SK-N-SH treated with all-trans-retinoic acid at 6 μM for 48 hours (cell line): ENCODE measurements at regions not wholly inside any gene's neighbourhood (a gene's known extent, or its start where the extent isn't known, plus 50 kb on each side); places are given as distances from the start of the nearest gene placed in this dataset.

Experiments
- ARNTL ChIP-seq: fragments of 450-650 bp; formaldehyde crosslinking; IDR thresholded peaks from 2 replicates; pipeline ENCODE4 v1.5.0; 2020; ENCODE audit warnings: low read depth, mild to moderate bottlenecking, moderate library complexity, borderline replicate concordance
- BACH2 ChIP-seq: fragments of 250-450 bp; sonication (Bioruptor Pico); IDR thresholded peaks from 2 replicates; pipeline ENCODE4 v1.9.0; 2021; ENCODE audit warnings: mild to moderate bottlenecking, borderline replicate concordance
- GLIS3 ChIP-seq: fragments of 250-450 bp; sonication (Bioruptor Pico); IDR thresholded peaks from 2 replicates; pipeline ENCODE4 v1.5.0; 2020; ENCODE audit warnings: mild to moderate bottlenecking, moderate library complexity
- ISL1 ChIP-seq: fragments of 250-450 bp; sonication (Bioruptor Pico); IDR thresholded peaks from 2 replicates; pipeline ENCODE4 v2.1.2; 2022; ENCODE audit warnings: mild to moderate bottlenecking, moderate library complexity
- OSR1 ChIP-seq: fragments of 250-450 bp; sonication (Bioruptor Pico); IDR thresholded peaks from 2 replicates; pipeline ENCODE4 v1.8.0; 2022; ENCODE audit warnings: moderate library complexity, mild to moderate bottlenecking, inconsistent platforms
- PPARA ChIP-seq: fragments of 250-450 bp; sonication (Bioruptor Pico); IDR thresholded peaks from 2 replicates; pipeline ENCODE4 v1.5.0; 2020; ENCODE audit warnings: mild to moderate bottlenecking, borderline replicate concordance
- RARB ChIP-seq: fragments of 250-450 bp; sonication (Bioruptor Pico); IDR thresholded peaks from 2 replicates; pipeline ENCODE4 v1.8.0; 2021; ENCODE audit warnings: mild to moderate bottlenecking, moderate library complexity
- SNAI2 ChIP-seq: fragments of 250-450 bp; sonication (Bioruptor Pico); IDR thresholded peaks from 2 replicates; pipeline ENCODE4 v1.5.0; 2020; ENCODE audit warnings: mild to moderate bottlenecking, moderate library complexity
- ZFP3 ChIP-seq: fragments of 250-450 bp; sonication (Bioruptor Pico); IDR thresholded peaks from 2 replicates; pipeline ENCODE4 v1.5.0; 2020; ENCODE audit warnings: mild to moderate bottlenecking, moderate library complexity
- ZNF8 ChIP-seq: fragments of 450-650 bp; formaldehyde crosslinking; IDR thresholded peaks from 2 replicates; pipeline ENCODE4 v1.5.0; 2020; ENCODE audit warnings: mild to moderate bottlenecking, moderate library complexity
- TF ChIP-seq, protein P1 (sequence below): fragments of 250-450 bp; sonication (Bioruptor Pico); IDR thresholded peaks from 2 replicates; pipeline ENCODE4 v1.8.0; 2020; ENCODE audit warnings: mild to moderate bottlenecking, moderate library complexity, borderline replicate concordance
- TF ChIP-seq, protein P2 (sequence below): fragments of 250-450 bp; sonication (Bioruptor Pico); IDR thresholded peaks from 2 replicates; pipeline ENCODE4 v1.5.1; 2020; ENCODE audit warnings: low read depth, mild to moderate bottlenecking, moderate library complexity

DNA sequence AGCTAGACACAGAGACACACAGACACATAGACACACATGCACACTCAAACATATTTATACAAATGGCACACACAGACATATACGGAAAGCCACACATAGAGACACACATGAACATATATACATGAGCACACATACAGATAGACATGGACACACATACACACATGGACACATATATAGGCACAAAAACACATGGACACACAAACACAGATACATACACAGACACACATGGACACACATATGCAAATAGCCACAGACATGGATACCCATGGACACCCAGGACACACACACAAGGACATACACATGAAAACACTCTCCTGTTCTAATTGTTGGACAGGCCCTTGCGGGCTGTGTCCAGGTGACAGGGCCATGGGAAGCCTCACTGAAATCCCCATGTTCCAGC is 160.1 kb downstream of the IRS1 start:
- TF ChIP-seq ZFP3 (CRISPR knock-in tag): no peak
- TF ChIP-seq PPARA (CRISPR knock-in tag): no peak
- TF ChIP-seq, protein P1, sequence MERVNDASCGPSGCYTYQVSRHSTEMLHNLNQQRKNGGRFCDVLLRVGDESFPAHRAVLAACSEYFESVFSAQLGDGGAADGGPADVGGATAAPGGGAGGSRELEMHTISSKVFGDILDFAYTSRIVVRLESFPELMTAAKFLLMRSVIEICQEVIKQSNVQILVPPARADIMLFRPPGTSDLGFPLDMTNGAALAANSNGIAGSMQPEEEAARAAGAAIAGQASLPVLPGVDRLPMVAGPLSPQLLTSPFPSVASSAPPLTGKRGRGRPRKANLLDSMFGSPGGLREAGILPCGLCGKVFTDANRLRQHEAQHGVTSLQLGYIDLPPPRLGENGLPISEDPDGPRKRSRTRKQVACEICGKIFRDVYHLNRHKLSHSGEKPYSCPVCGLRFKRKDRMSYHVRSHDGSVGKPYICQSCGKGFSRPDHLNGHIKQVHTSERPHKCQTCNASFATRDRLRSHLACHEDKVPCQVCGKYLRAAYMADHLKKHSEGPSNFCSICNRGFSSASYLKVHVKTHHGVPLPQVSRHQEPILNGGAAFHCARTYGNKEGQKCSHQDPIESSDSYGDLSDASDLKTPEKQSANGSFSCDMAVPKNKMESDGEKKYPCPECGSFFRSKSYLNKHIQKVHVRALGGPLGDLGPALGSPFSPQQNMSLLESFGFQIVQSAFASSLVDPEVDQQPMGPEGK (CRISPR knock-in tag): no peak
- no peak for TF ChIP-seq ISL1 (CRISPR knock-in tag)
- no peak for TF ChIP-seq ZNF8 (CRISPR knock-in tag)
- no peak for TF ChIP-seq OSR1 (CRISPR knock-in tag)
- TF ChIP-seq ARNTL (CRISPR knock-in tag): no peak
- TF ChIP-seq RARB: no peak
- TF ChIP-seq, protein P2, sequence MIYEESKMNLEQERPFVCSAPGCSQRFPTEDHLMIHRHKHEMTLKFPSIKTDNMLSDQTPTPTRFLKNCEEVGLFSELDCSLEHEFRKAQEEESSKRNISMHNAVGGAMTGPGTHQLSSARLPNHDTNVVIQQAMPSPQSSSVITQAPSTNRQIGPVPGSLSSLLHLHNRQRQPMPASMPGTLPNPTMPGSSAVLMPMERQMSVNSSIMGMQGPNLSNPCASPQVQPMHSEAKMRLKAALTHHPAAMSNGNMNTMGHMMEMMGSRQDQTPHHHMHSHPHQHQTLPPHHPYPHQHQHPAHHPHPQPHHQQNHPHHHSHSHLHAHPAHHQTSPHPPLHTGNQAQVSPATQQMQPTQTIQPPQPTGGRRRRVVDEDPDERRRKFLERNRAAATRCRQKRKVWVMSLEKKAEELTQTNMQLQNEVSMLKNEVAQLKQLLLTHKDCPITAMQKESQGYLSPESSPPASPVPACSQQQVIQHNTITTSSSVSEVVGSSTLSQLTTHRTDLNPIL: no peak
- no peak for TF ChIP-seq BACH2 (CRISPR knock-in tag)
- no peak for TF ChIP-seq GLIS3 (CRISPR knock-in tag)
- no peak for TF ChIP-seq SNAI2 (CRISPR knock-in tag)
